SK-N-SH (cell line): ENCODE measurements at regions not wholly inside any gene's neighbourhood (a gene's known extent, or its start where the extent isn't known, plus 50 kb on each side); places are given as distances from the start of the nearest gene placed in this dataset.

Source experiments
- CTCF ChIA-PET: fragments of 300-600, 350-600 bp; formaldehyde crosslinking; extraction: SDS; loops from one replicate; lab custom pipeline; 2021; lab: Yijun Ruan, JAX
- POLR2A ChIA-PET: fragments of 350-600 bp; sonication (Branson Sonifier 250); formaldehyde crosslinking; extraction: SDS; loops from one replicate; lab custom pipeline; 2020; ENCODE audit warnings: antibody characterized with exemption, inconsistent platforms; lab: Yijun Ruan, JAX
- DNase-seq: peaks from one replicate; pipeline ENCODE4 v3.0.0; 2012
- H2AFZ ChIP-seq: fragments of 200-600 bp; sonication (generic); 2 replicates; pipeline ENCODE4 v1.8.1; 2016; ENCODE audit warnings: antibody characterized with exemption, mild to moderate bottlenecking, low read depth
- H3F3A ChIP-seq: fragments of 200-600 bp; sonication (generic); replicated peaks from 2 replicates; pipeline ENCODE3; 2016; ENCODE audit warnings: antibody characterized with exemption, mild to moderate bottlenecking; ENCODE audit not compliant: insufficient read depth
- H3K27ac ChIP-seq, 2 experiments: fragments of 200-500 bp in 1 of 2; fragments of 200-600 bp in 1 of 2; sonication (Bioruptor generic) in 1 of 2; sonication (generic), shearing (Covaris generic) in 1 of 2; 2 replicates each; pipeline versions ENCODE4 v1.5.1 to v1.6.1; 2014 to 2016; ENCODE audit warnings: low read depth in 2 of 2, inconsistent platforms in 1 of 2, low read length in 1 of 2, mild to moderate bottlenecking in 1 of 2, mixed read lengths in 1 of 2
- H3K27me3 ChIP-seq: fragments of 200-600 bp; sonication (generic), shearing (Covaris generic); 2 replicates; pipeline ENCODE4 v1.6.1; 2016; ENCODE audit warnings: mixed run types; ENCODE audit not compliant: insufficient read depth
- H3K36me3 ChIP-seq, 2 experiments: fragments of 200-500 bp in 1 of 2; fragments of 200-600 bp in 1 of 2; sonication (Bioruptor generic) in 1 of 2; sonication (generic) in 1 of 2; replicated peaks in 1 of 2; 2 replicates each; pipeline versions ENCODE3 to v1.5.1; 2014 to 2016; ENCODE audit warnings: low read length in 1 of 2, mild to moderate bottlenecking in 1 of 2; ENCODE audit not compliant: insufficient read depth in 2 of 2, control insufficient read depth in 1 of 2
- H3K4me1 ChIP-seq, 2 experiments: fragments of 200-500 bp in 1 of 2; fragments of 200-600 bp in 1 of 2; sonication (Bioruptor generic) in 1 of 2; sonication (generic), shearing (Covaris generic) in 1 of 2; 2 replicates each; pipeline versions ENCODE4 v1.5.1 to v1.6.1; 2014 to 2016; ENCODE audit warnings: low read depth in 1 of 2, low read length in 1 of 2, mixed run types in 1 of 2; ENCODE audit not compliant: insufficient read depth in 2 of 2, control insufficient read depth in 1 of 2
- H3K4me2 ChIP-seq: fragments of 200-600 bp; sonication (generic), shearing (Covaris generic); 2 replicates; pipeline ENCODE4 v1.6.1; 2017; ENCODE audit warnings: mixed run types
- H3K4me3 ChIP-seq, 2 experiments: fragments of 200-500 bp in 1 of 2; fragments of 200-600 bp in 1 of 2; sonication (Bioruptor generic) in 1 of 2; sonication (generic), shearing (Covaris generic) in 1 of 2; 2 replicates each; pipeline versions ENCODE4 v1.5.1 to v1.8.1; 2014 to 2016; ENCODE audit warnings: low read depth in 2 of 2, inconsistent platforms in 1 of 2, low read length in 1 of 2, mild to moderate bottlenecking in 1 of 2, mixed read lengths in 1 of 2, moderate library complexity in 1 of 2
- H3K79me2 ChIP-seq: fragments of 200-600 bp; sonication (generic); 2 replicates; pipeline ENCODE4 v1.8.1; 2017; ENCODE audit warnings: mild to moderate bottlenecking; ENCODE audit not compliant: insufficient read depth
- H3K9ac ChIP-seq: fragments of 200-600 bp; sonication (generic); 2 replicates; pipeline ENCODE4 v1.6.1; 2017; ENCODE audit warnings: mixed run types
- H3K9me2 ChIP-seq: fragments of 200-600 bp; sonication (generic); 2 replicates; pipeline ENCODE4 v1.6.1; 2017; ENCODE audit warnings: mixed run types
- H3K9me3 ChIP-seq: fragments of 200-600 bp; sonication (generic); 2 replicates; pipeline ENCODE4 v1.6.1; 2017; ENCODE audit warnings: mixed run types, mild to moderate bottlenecking, moderate library complexity
- H4K20me1 ChIP-seq: fragments of 200-600 bp; sonication (generic); 2 replicates; pipeline ENCODE4 v1.6.1; 2017; ENCODE audit warnings: mild to moderate bottlenecking, mixed run types; ENCODE audit not compliant: insufficient read depth
- ELF1 ChIP-seq: IDR thresholded peaks from 2 replicates; pipeline ENCODE4 v1.4.0; 2012
- EP300 ChIP-seq, 2 experiments: IDR thresholded peaks; 2 replicates each; pipeline versions ENCODE4 v1.4.0 to v1.6.1; 2012; ENCODE audit warnings: borderline replicate concordance in 1 of 2, low read depth in 1 of 2, low read length in 1 of 2
- EZH2phosphoT487 ChIP-seq: fragments of 200-600 bp; sonication (generic); IDR thresholded peaks from 2 replicates; pipeline ENCODE4 v1.6.1; 2017; ENCODE audit warnings: low read depth, mixed run types, mild to moderate bottlenecking, antibody characterized with exemption, moderate library complexity, borderline replicate concordance
- FOSL2 ChIP-seq: IDR thresholded peaks from 2 replicates; pipeline ENCODE4 v1.4.0; 2012; ENCODE audit warnings: low read depth, mild to moderate bottlenecking, moderate library complexity, borderline replicate concordance
- FOXM1 ChIP-seq: IDR thresholded peaks from 2 replicates; pipeline ENCODE4 v1.4.0; 2012; ENCODE audit warnings: low read depth, mild to moderate bottlenecking
- GABPA ChIP-seq: IDR thresholded peaks from 2 replicates; pipeline ENCODE4 v1.4.0; 2012; ENCODE audit warnings: low read depth, mild to moderate bottlenecking
- JUND ChIP-seq: IDR thresholded peaks from 2 replicates; pipeline ENCODE4 v1.4.0; 2012
- MEF2A ChIP-seq: IDR thresholded peaks from 2 replicates; pipeline ENCODE4 v1.4.0; 2012; ENCODE audit warnings: low read depth, borderline replicate concordance
- MXI1 ChIP-seq: IDR thresholded peaks from 2 replicates; pipeline ENCODE4 v1.6.1; 2012; ENCODE audit warnings: mild to moderate bottlenecking, low read depth, low read length, improper control_type of control experiment
- NFIC ChIP-seq: IDR thresholded peaks from 2 replicates; pipeline ENCODE4 v1.4.0; 2012; ENCODE audit warnings: borderline replicate concordance
- NRF1 ChIP-seq: IDR thresholded peaks from 2 replicates; pipeline ENCODE4 v1.6.1; 2012; ENCODE audit warnings: low read depth, mild to moderate bottlenecking, low read length
- RAD21 ChIP-seq: IDR thresholded peaks from 2 replicates; pipeline ENCODE4 v1.6.1; 2012; ENCODE audit warnings: mild to moderate bottlenecking, low read length
- RCOR1 ChIP-seq: fragments of 150-350 bp; IDR thresholded peaks from 2 replicates; pipeline ENCODE4 v1.6.1; 2017; ENCODE audit warnings: antibody characterized with exemption, low read length
- SIN3A ChIP-seq: IDR thresholded peaks from 2 replicates; pipeline ENCODE4 v1.6.1; 2012; ENCODE audit warnings: low read depth, mild to moderate bottlenecking, low read length, moderate library complexity, borderline replicate concordance
- SMC3 ChIP-seq: IDR thresholded peaks from 2 replicates; pipeline ENCODE4 v1.6.1; 2012; ENCODE audit warnings: low read depth, low read length, improper control_type of control experiment
- TCF12 ChIP-seq: IDR thresholded peaks from 2 replicates; pipeline ENCODE4 v1.4.0; 2012
- TEAD4 ChIP-seq: IDR thresholded peaks from 2 replicates; pipeline ENCODE4 v1.4.0; 2012; ENCODE audit warnings: mild to moderate bottlenecking, borderline replicate concordance; ENCODE audit not compliant: insufficient read depth
- YY1 ChIP-seq: IDR thresholded peaks from 2 replicates; pipeline ENCODE4 v1.4.0; 2012; ENCODE audit warnings: low read depth, mild to moderate bottlenecking
- WGBS: methylation state at CpG from one replicate; pipeline ENCODE4 v1.1.6; 2017; ENCODE audit warnings: low lambda C conversion rate; 5-methylcytosine and 5-hydroxymethylcytosine counted together
- TF ChIP-seq, protein P1 (sequence below): fragments of 150-350 bp; IDR thresholded peaks from 2 replicates; pipeline ENCODE4 v1.6.1; 2016; ENCODE audit warnings: mild to moderate bottlenecking, low read depth, low read length
- TF ChIP-seq, protein P2 (sequence below): IDR thresholded peaks from 2 replicates; pipeline ENCODE4 v1.4.0; 2012; ENCODE audit warnings: low read depth, borderline replicate concordance
- TF ChIP-seq, protein P3 (sequence below): IDR thresholded peaks from 2 replicates; pipeline ENCODE4 v1.4.0; 2012; ENCODE audit warnings: low read depth
- TF ChIP-seq, protein P4 (sequence below): IDR thresholded peaks from 2 replicates; pipeline ENCODE4 v1.6.1; 2012; ENCODE audit warnings: mild to moderate bottlenecking, low read depth, low read length, moderate library complexity
- TF ChIP-seq, protein P5 (sequence below): IDR thresholded peaks from 2 replicates; pipeline ENCODE4 v1.4.0; 2012; ENCODE audit warnings: low read depth, borderline replicate concordance

DNA sequence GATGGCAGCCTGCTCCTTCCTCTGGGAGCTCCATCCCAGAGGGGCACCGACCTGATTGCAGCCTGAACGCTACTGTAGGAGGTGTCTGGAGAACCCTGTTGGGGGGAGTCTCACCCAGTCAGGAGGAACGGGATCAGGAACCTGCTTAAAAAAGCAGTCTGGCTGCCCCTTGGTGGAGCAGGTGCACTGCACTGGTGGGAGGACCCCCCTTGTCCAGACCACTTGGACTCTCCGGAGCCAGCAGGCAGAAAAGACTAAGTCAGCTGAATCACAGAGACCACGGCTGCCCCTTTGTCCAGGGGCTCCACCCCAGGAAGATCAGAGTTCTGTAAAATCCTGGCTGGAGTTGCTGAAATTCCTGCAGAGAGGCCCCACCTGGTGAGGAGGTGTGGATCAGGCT is 67.3 kb upstream of the MAGEB18 start:
- TF ChIP-seq EZH2phosphoT487 (no peak), FOSL2 (no peak), RAD21 (no peak), MXI1 (no peak), RCOR1 (no peak), JUND (no peak), NFIC (no peak)
- TF ChIP-seq, protein P1, sequence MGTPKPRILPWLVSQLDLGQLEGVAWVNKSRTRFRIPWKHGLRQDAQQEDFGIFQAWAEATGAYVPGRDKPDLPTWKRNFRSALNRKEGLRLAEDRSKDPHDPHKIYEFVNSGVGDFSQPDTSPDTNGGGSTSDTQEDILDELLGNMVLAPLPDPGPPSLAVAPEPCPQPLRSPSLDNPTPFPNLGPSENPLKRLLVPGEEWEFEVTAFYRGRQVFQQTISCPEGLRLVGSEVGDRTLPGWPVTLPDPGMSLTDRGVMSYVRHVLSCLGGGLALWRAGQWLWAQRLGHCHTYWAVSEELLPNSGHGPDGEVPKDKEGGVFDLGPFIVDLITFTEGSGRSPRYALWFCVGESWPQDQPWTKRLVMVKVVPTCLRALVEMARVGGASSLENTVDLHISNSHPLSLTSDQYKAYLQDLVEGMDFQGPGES = no peak
- TF ChIP-seq, protein P2, sequence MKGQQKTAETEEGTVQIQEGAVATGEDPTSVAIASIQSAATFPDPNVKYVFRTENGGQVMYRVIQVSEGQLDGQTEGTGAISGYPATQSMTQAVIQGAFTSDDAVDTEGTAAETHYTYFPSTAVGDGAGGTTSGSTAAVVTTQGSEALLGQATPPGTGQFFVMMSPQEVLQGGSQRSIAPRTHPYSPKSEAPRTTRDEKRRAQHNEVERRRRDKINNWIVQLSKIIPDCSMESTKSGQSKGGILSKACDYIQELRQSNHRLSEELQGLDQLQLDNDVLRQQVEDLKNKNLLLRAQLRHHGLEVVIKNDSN = no peak
- TF ChIP-seq, protein P3, sequence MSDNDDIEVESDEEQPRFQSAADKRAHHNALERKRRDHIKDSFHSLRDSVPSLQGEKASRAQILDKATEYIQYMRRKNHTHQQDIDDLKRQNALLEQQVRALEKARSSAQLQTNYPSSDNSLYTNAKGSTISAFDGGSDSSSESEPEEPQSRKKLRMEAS = no peak
- H3F3A ChIP-seq = no peaks in the 10 kb centered on the region
- CTCF ChIA-PET = no interaction called here
- 0% methylated on average over 3 of the region's 5 CpGs for WGBS
- no peak overlapping the region for H3K4me2 ChIP-seq
- POLR2A ChIA-PET = no interaction called here
- DNase-seq = no peak
- H4K20me1 ChIP-seq = no peaks in the 10 kb centered on the region
- H3K27me3 ChIP-seq = no peaks in the 10 kb centered on the region
- H3K4me1 ChIP-seq = no peaks in the 10 kb centered on the region
- no peaks in the 10 kb centered on the region for H3K9me2 ChIP-seq
- H3K4me3 ChIP-seq = no peak overlapping the region
- H3K36me3 ChIP-seq = no peaks in the 10 kb centered on the region
- H3K9me3 ChIP-seq = no peaks in the 10 kb centered on the region
- H2AFZ ChIP-seq = no peak overlapping the region
- no peak overlapping the region for H3K27ac ChIP-seq
- no peak overlapping the region for H3K9ac ChIP-seq
- H3K79me2 ChIP-seq = no peaks in the 10 kb centered on the region

DNA sequence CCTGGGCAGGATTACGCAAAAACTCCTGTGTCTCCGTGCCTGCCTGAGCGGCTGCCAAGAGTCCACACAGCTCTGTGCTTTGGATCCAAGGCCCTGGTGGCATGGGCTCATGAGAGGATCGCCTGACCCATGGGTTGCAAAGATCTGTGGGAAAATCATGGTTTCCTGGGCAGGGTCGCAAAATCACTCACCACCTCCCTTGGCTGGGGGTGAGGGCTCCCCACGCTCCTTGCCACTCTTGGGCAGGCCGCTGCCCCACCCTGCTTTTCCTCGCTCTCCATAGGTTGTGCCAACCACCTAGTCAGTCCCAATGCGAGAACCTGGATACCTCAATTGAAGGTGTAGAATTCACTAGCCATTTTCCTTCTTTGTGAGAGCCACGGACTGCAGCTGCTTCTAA is 66.5 kb upstream of the MAGEB18 start:
- ChIA-PET CTCF (no interaction called here), POLR2A (interaction anchor here (0.6 kb wide), 1 partner anchor 67 kb away, joined by 3 read pairs; no protein-coding TSS in a partner anchor)
- Histone ChIP-seq H3K79me2 (no peaks in the 10 kb centered on the region), H3K9ac (no peak overlapping the region), H3K4me2 (no peak overlapping the region), H3K27ac (no peak overlapping the region), H3K9me3 (no peaks in the 10 kb centered on the region), H3K4me3 (no peak overlapping the region), H3K36me3 (no peaks in the 10 kb centered on the region), H3K27me3 (no peaks in the 10 kb centered on the region), H3K9me2 (no peaks in the 10 kb centered on the region), H3K4me1 (no peaks in the 10 kb centered on the region), H3F3A (no peaks in the 10 kb centered on the region), H4K20me1 (no peaks in the 10 kb centered on the region), H2AFZ (no peak overlapping the region)
- 7% methylated on average over 8 of the region's 10 CpGs for WGBS
- no peak for DNase-seq
- TF ChIP-seq MEF2A (no peak), FOXM1 (no peak), TCF12 (no peak), YY1 (no peak), NRF1 (no peak), GABPA (no peak), ELF1 (no peak), EP300 (IDR thresholded peaks at IDR 0.05; ENCODE audit: borderline replicate concordance in 1 of 2, low read depth in 1 of 2, low read length in 1 of 2) (no peak), SIN3A (no peak), SMC3 (no peak), JUND (no peak), TEAD4 (no peak), MXI1 (no peak)
- TF ChIP-seq, protein P3 = no peak
- TF ChIP-seq, protein P4, sequence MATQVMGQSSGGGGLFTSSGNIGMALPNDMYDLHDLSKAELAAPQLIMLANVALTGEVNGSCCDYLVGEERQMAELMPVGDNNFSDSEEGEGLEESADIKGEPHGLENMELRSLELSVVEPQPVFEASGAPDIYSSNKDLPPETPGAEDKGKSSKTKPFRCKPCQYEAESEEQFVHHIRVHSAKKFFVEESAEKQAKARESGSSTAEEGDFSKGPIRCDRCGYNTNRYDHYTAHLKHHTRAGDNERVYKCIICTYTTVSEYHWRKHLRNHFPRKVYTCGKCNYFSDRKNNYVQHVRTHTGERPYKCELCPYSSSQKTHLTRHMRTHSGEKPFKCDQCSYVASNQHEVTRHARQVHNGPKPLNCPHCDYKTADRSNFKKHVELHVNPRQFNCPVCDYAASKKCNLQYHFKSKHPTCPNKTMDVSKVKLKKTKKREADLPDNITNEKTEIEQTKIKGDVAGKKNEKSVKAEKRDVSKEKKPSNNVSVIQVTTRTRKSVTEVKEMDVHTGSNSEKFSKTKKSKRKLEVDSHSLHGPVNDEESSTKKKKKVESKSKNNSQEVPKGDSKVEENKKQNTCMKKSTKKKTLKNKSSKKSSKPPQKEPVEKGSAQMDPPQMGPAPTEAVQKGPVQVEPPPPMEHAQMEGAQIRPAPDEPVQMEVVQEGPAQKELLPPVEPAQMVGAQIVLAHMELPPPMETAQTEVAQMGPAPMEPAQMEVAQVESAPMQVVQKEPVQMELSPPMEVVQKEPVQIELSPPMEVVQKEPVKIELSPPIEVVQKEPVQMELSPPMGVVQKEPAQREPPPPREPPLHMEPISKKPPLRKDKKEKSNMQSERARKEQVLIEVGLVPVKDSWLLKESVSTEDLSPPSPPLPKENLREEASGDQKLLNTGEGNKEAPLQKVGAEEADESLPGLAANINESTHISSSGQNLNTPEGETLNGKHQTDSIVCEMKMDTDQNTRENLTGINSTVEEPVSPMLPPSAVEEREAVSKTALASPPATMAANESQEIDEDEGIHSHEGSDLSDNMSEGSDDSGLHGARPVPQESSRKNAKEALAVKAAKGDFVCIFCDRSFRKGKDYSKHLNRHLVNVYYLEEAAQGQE = no peak
- TF ChIP-seq, protein P5, sequence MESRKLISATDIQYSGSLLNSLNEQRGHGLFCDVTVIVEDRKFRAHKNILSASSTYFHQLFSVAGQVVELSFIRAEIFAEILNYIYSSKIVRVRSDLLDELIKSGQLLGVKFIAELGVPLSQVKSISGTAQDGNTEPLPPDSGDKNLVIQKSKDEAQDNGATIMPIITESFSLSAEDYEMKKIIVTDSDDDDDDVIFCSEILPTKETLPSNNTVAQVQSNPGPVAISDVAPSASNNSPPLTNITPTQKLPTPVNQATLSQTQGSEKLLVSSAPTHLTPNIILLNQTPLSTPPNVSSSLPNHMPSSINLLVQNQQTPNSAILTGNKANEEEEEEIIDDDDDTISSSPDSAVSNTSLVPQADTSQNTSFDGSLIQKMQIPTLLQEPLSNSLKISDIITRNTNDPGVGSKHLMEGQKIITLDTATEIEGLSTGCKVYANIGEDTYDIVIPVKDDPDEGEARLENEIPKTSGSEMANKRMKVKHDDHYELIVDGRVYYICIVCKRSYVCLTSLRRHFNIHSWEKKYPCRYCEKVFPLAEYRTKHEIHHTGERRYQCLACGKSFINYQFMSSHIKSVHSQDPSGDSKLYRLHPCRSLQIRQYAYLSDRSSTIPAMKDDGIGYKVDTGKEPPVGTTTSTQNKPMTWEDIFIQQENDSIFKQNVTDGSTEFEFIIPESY = no peak
